ENCODE measurements at regions not wholly inside any gene's neighbourhood (a gene's known extent, or its start where the extent isn't known, plus 50 kb on each side); places are given as distances from the start of the nearest gene placed in this dataset.

DNA sequence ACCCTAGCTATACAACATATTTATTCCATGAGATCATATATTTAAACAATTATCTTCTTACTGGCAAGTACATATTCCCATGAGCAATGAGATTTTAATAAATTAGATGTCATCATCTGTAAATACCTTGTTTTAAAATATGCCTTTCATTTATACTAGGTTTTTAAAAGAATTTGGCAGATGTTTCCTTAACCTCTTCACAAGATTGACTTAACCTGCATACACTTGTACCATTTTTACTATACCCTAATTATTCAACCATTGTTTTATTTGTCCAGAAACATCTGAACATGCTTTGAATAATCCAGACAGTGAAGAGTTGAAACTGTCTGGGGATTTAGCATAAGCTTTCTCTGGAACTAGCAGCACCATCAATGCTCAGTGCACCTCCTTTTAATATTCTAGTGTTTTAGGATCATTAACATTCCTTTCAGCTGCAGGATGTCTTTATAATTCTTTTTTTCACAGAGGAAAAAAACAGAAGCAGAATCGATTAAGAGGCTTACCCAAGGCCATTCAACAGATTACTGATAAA is 188.0 kb upstream of the TENT5A start (continued):
- TF ChIP-seq GRHL2 (CRISPR knock-in tag; IDR thresholded peaks at IDR 0.05; ENCODE audit: insufficient replicate concordance, severe bottlenecking) = no peak
- TF ChIP-seq SOX15 (CRISPR knock-in tag; IDR thresholded peaks at IDR 0.05) = no peak
- TF ChIP-seq, protein P1, sequence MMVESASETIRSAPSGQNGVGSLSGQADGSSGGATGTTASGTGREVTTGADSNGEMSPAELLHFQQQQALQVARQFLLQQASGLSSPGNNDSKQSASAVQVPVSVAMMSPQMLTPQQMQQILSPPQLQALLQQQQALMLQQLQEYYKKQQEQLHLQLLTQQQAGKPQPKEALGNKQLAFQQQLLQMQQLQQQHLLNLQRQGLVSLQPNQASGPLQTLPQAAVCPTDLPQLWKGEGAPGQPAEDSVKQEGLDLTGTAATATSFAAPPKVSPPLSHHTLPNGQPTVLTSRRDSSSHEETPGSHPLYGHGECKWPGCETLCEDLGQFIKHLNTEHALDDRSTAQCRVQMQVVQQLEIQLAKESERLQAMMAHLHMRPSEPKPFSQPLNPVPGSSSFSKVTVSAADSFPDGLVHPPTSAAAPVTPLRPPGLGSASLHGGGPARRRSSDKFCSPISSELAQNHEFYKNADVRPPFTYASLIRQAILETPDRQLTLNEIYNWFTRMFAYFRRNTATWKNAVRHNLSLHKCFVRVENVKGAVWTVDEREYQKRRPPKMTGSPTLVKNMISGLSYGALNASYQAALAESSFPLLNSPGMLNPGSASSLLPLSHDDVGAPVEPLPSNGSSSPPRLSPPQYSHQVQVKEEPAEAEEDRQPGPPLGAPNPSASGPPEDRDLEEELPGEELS (CRISPR knock-in tag; IDR thresholded peaks at IDR 0.05) = no peak
- TF ChIP-seq, protein P2, sequence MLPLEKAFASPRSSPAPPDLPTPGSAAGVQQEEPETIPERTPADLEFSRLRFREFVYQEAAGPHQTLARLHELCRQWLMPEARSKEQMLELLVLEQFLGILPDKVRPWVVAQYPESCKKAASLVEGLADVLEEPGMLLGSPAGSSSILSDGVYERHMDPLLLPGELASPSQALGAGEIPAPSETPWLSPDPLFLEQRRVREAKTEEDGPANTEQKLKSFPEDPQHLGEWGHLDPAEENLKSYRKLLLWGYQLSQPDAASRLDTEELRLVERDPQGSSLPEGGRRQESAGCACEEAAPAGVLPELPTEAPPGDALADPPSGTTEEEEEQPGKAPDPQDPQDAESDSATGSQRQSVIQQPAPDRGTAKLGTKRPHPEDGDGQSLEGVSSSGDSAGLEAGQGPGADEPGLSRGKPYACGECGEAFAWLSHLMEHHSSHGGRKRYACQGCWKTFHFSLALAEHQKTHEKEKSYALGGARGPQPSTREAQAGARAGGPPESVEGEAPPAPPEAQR (CRISPR knock-in tag; IDR thresholded peaks at IDR 0.05) = no peak
- no peak for TF ChIP-seq GABPB1 (CRISPR knock-in tag; IDR thresholded peaks at IDR 0.05)

DNA sequence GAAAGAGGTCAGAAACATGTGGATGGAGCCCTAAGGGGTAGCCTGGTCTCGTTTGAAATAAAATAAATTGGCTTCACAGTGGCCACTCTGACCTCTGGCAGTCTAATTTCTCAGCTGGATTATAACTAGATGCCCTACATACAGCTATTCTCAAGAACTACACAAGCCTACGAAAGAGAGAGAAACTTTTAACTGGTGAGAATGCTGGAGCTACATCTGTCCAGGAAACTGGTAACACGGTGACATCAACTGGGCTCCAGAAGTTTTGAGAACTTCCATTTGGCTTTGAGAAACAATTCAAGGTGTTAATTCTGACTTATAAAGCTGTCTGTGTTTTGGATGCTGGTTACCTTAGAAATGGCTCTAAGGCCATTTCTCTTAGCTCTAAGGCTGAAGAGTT is 187.3 kb upstream of the TENT5A start:
- peaks cover 29% of the 10 kb centered on the region for H3K4me1 Mint-ChIP-seq
- H3K27ac Mint-ChIP-seq = no peak overlapping the region; the same call in 1 of the 2 replicates
- H3K4me3 Mint-ChIP-seq = no peak overlapping the region
- H3K9me3 Mint-ChIP-seq = peaks cover 6% of the 10 kb centered on the region
- no peak for ATAC-seq
- no peak for DNase-seq (ENCODE audit: low spot score)
- no peaks in the 10 kb centered on the region for H3K27me3 Mint-ChIP-seq (ENCODE audit: low read depth)
- H3K36me3 Mint-ChIP-seq = no peaks in the 10 kb centered on the region
- ChIA-PET POLR2A (no interaction called here), CTCF (interaction anchor here (0.6 to 1.5 kb wide), 2 partner anchors 186 to 282 kb away, joined by 4 read pairs; no protein-coding TSS in a partner anchor)
- TF ChIP-seq, protein P3, sequence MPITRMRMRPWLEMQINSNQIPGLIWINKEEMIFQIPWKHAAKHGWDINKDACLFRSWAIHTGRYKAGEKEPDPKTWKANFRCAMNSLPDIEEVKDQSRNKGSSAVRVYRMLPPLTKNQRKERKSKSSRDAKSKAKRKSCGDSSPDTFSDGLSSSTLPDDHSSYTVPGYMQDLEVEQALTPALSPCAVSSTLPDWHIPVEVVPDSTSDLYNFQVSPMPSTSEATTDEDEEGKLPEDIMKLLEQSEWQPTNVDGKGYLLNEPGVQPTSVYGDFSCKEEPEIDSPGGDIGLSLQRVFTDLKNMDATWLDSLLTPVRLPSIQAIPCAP (CRISPR knock-in tag; IDR thresholded peaks at IDR 0.05) = no peak
- TF ChIP-seq ZNF671 (CRISPR knock-in tag; IDR thresholded peaks at IDR 0.05) (no peak), IRF2 (CRISPR knock-in tag; IDR thresholded peaks at IDR 0.05; ENCODE audit: borderline replicate concordance, low read depth) (no peak), EMX1 (CRISPR knock-in tag; IDR thresholded peaks at IDR 0.05) (no peak), NFATC4 (CRISPR knock-in tag; IDR thresholded peaks at IDR 0.05) (no peak), HMGA2 (CRISPR knock-in tag; IDR thresholded peaks at IDR 0.05) (no peak), ELF4 (CRISPR knock-in tag; IDR thresholded peaks at IDR 0.05; ENCODE audit: low read depth) (no peak), RELA (CRISPR knock-in tag; IDR thresholded peaks at IDR 0.05; ENCODE audit: borderline replicate concordance) (no peak), ZNF263 (CRISPR knock-in tag; IDR thresholded peaks at IDR 0.05; ENCODE audit: low read depth) (no peak), ATF1 (CRISPR knock-in tag; IDR thresholded peaks at IDR 0.05) (no peak), NFE2L1 (CRISPR knock-in tag; IDR thresholded peaks at IDR 0.05) (no peak)
- TF ChIP-seq, protein P4, sequence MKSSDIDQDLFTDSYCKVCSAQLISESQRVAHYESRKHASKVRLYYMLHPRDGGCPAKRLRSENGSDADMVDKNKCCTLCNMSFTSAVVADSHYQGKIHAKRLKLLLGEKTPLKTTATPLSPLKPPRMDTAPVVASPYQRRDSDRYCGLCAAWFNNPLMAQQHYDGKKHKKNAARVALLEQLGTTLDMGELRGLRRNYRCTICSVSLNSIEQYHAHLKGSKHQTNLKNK (CRISPR knock-in tag; IDR thresholded peaks at IDR 0.05) = no peak
- TF ChIP-seq, protein P5, sequence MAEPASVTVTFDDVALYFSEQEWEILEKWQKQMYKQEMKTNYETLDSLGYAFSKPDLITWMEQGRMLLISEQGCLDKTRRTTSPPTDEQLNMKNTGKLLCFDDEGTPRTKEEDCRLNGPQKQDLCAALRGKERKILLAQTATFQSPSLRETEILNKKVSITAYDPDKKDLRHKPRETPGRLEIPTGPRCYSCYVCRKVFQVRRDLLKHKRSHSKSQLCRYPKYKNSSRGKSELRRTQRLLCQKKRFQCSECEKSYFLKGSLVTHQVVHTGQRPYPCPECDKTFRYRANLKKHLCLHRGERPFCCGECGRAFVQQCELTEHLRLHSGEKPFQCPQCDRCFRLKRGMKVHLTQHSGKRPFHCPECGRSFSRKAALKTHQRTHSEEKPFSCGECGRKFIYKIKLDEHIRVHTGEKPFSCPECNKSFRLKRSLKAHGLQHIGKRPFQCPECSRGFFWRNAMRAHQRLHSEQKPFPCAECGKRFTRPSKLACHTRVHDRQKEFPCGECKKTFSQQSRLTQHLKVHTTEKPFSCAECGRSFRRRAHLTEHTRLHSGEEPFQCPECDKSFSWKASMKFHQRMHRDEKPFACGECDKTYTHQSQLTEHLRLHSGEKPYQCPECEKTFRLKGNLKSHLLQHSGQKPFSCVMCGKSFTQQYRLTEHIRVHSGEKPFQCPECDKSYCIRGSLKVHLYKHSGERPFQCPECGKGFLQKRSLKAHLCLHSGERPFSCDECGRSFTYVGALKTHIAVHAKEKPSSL (CRISPR knock-in tag; conservative IDR thresholded peaks at IDR 0.05) = no peak
- TF ChIP-seq, protein P6, sequence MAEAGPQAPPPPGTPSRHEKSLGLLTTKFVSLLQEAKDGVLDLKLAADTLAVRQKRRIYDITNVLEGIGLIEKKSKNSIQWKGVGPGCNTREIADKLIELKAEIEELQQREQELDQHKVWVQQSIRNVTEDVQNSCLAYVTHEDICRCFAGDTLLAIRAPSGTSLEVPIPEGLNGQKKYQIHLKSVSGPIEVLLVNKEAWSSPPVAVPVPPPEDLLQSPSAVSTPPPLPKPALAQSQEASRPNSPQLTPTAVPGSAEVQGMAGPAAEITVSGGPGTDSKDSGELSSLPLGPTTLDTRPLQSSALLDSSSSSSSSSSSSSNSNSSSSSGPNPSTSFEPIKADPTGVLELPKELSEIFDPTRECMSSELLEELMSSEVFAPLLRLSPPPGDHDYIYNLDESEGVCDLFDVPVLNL (CRISPR knock-in tag; IDR thresholded peaks at IDR 0.05; ENCODE audit: borderline replicate concordance, low read depth) = no peak
- TF ChIP-seq, protein P7, sequence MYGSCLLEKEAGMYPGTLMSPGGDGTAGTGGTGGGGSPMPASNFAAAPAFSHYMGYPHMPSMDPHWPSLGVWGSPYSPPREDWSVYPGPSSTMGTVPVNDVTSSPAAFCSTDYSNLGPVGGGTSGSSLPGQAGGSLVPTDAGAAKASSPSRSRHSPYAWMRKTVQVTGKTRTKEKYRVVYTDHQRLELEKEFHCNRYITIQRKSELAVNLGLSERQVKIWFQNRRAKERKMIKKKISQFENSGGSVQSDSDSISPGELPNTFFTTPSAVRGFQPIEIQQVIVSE (CRISPR knock-in tag; IDR thresholded peaks at IDR 0.05; ENCODE audit: borderline replicate concordance) = no peak
- TF ChIP-seq, protein P8, sequence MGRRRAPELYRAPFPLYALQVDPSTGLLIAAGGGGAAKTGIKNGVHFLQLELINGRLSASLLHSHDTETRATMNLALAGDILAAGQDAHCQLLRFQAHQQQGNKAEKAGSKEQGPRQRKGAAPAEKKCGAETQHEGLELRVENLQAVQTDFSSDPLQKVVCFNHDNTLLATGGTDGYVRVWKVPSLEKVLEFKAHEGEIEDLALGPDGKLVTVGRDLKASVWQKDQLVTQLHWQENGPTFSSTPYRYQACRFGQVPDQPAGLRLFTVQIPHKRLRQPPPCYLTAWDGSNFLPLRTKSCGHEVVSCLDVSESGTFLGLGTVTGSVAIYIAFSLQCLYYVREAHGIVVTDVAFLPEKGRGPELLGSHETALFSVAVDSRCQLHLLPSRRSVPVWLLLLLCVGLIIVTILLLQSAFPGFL (CRISPR knock-in tag; IDR thresholded peaks at IDR 0.05; ENCODE audit: borderline replicate concordance) = no peak
- TF ChIP-seq, protein P9, sequence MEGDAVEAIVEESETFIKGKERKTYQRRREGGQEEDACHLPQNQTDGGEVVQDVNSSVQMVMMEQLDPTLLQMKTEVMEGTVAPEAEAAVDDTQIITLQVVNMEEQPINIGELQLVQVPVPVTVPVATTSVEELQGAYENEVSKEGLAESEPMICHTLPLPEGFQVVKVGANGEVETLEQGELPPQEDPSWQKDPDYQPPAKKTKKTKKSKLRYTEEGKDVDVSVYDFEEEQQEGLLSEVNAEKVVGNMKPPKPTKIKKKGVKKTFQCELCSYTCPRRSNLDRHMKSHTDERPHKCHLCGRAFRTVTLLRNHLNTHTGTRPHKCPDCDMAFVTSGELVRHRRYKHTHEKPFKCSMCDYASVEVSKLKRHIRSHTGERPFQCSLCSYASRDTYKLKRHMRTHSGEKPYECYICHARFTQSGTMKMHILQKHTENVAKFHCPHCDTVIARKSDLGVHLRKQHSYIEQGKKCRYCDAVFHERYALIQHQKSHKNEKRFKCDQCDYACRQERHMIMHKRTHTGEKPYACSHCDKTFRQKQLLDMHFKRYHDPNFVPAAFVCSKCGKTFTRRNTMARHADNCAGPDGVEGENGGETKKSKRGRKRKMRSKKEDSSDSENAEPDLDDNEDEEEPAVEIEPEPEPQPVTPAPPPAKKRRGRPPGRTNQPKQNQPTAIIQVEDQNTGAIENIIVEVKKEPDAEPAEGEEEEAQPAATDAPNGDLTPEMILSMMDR (IDR thresholded peaks at IDR 0.05) = no peak
- TF ChIP-seq, protein P10, sequence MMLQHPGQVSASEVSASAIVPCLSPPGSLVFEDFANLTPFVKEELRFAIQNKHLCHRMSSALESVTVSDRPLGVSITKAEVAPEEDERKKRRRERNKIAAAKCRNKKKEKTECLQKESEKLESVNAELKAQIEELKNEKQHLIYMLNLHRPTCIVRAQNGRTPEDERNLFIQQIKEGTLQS (CRISPR knock-in tag; conservative IDR thresholded peaks at IDR 0.05) = no peak

Measured in WTC11 (cell line).